Endothelial cell (in vitro differentiated cells): ENCODE measurements at regions not wholly inside any gene's neighbourhood (a gene's known extent, or its start where the extent isn't known, plus 50 kb on each side); places are given as distances from the start of the nearest gene placed in this dataset.
"Not testable (repeated sequence)": the region's sequence is repeated elsewhere in the genome, so short reads cannot be mapped to it uniquely, and the experiment has no call there.

Experiments used
- DNase-seq: peaks from one replicate; pipeline ENCODE4 v3.0.0; 2021; ENCODE audit warnings: low spot score
- H3K27ac Mint-ChIP-seq: one replicate; pipeline ENCODE4 v1.8.0; 2021; ENCODE audit warnings: mixed read lengths, inconsistent platforms; ENCODE audit not compliant: unreplicated experiment
- H3K27me3 Mint-ChIP-seq: one replicate; pipeline ENCODE4 v1.8.0; 2021; ENCODE audit warnings: mild to moderate bottlenecking, moderate library complexity, mixed read lengths, inconsistent platforms; ENCODE audit not compliant: unreplicated experiment
- H3K36me3 Mint-ChIP-seq: one replicate; pipeline ENCODE4 v1.8.0; 2021; ENCODE audit warnings: mild to moderate bottlenecking, low read depth, mixed read lengths, inconsistent platforms; ENCODE audit not compliant: unreplicated experiment
- H3K4me1 Mint-ChIP-seq: one replicate; pipeline ENCODE4 v1.8.0; 2021; ENCODE audit warnings: mild to moderate bottlenecking, mixed read lengths, inconsistent platforms; ENCODE audit not compliant: unreplicated experiment
- H3K4me3 Mint-ChIP-seq: one replicate; pipeline ENCODE4 v1.8.0; 2021; ENCODE audit warnings: mild to moderate bottlenecking, mixed read lengths, inconsistent platforms; ENCODE audit not compliant: unreplicated experiment
- H3K9me3 Mint-ChIP-seq: one replicate; pipeline ENCODE4 v1.8.0; 2021; ENCODE audit warnings: mixed read lengths, inconsistent platforms; ENCODE audit not compliant: unreplicated experiment
- TF ChIP-seq, protein P1 (sequence below): fragments of 200-600 bp; sonication (generic); IDR thresholded peaks from one replicate; pipeline ENCODE4 v1.5.0; 2021; ENCODE audit warnings: antibody characterized with exemption; ENCODE audit not compliant: unreplicated experiment

DNA sequence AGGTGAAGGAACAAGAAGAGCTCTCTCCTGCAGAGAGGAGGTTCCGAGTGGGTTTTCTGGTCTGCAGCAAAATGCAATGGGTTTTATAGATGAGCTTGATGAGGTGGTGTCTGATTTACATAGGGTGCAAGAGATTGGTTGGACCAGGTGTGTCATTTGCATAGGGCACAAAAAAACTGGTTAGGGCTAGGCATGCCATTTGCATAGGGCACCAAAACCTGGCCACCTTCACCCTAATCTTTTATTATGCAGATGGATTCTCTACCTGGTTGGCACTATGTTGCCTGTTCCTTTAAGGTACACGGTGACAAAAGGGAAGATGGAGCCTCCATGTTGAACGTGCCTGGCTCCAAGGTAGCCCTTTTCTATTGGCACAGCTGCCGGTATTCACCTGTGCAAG lies 94.5 kb upstream of the PRKX start:
- DNase-seq = no peak
- Mint-ChIP-seq H3K4me1 (peaks cover 6% of the 10 kb centered on the region), H3K4me3 (no peak overlapping the region), H3K27me3 (peaks cover 3% of the 10 kb centered on the region), H3K36me3 (no peaks in the 10 kb centered on the region), H3K27ac (no peak overlapping the region), H3K9me3 (no peaks in the 10 kb centered on the region)
- TF ChIP-seq, protein P1, sequence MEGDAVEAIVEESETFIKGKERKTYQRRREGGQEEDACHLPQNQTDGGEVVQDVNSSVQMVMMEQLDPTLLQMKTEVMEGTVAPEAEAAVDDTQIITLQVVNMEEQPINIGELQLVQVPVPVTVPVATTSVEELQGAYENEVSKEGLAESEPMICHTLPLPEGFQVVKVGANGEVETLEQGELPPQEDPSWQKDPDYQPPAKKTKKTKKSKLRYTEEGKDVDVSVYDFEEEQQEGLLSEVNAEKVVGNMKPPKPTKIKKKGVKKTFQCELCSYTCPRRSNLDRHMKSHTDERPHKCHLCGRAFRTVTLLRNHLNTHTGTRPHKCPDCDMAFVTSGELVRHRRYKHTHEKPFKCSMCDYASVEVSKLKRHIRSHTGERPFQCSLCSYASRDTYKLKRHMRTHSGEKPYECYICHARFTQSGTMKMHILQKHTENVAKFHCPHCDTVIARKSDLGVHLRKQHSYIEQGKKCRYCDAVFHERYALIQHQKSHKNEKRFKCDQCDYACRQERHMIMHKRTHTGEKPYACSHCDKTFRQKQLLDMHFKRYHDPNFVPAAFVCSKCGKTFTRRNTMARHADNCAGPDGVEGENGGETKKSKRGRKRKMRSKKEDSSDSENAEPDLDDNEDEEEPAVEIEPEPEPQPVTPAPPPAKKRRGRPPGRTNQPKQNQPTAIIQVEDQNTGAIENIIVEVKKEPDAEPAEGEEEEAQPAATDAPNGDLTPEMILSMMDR = no peak

DNA sequence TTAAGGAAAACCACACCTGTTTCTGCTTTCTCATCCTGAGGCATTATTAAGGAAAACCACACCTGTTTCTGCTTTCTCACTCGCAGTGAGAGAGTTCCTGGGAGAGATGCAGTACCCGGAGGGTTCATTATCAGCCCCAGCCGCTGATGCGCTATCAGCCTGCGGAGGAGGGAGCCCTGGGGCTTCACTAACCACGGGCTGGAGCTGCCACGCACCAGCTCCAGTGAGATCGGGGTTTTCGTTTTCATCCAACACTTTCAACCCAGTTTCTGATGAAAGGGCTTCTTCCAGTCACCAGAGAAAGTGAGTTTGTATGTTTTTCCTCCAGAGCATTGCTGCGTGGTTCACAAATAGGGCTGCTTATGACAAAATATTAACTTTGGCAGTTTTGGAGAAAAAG lies 93.2 kb upstream of the PRKX start:
- no peak overlapping the region for H3K4me3 Mint-ChIP-seq
- TF ChIP-seq, protein P1 = no peak
- H3K27me3 Mint-ChIP-seq = peaks cover 3% of the 10 kb centered on the region
- no peaks in the 10 kb centered on the region for H3K9me3 Mint-ChIP-seq
- H3K4me1 Mint-ChIP-seq = peaks cover 6% of the 10 kb centered on the region
- H3K36me3 Mint-ChIP-seq = no peaks in the 10 kb centered on the region
- H3K27ac Mint-ChIP-seq = no peak overlapping the region
- DNase-seq = no peak

- Mint-ChIP-seq H3K36me3 (no peaks in the 10 kb centered on the region), H3K4me1 (peaks cover 6% of the 10 kb centered on the region), H3K9me3 (no peaks in the 10 kb centered on the region)
Observed at GRCh38 chrX:3803713-3804112, 90.3 kb upstream of the PRKX start.

DNA sequence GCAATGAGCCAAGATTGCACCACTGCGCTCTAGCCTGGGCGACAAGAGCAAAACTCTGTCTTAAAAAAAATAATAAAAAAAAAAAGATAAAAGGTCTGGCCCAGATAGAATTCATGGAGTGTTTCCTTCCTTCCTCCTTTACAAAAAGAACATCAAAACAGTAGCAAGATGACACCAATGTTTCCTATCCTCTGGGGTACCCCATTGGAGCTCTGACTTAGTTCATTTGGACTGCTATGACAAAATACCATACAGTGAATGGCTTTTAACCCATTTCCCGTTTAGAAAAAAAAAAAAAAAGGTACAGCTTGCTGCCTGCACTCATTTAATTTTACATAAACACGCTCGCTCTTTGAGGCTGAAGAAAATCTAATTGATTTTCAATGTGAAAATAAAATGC lies 89.9 kb upstream of the PRKX start:
- H3K4me1 Mint-ChIP-seq = peaks cover 6% of the 10 kb centered on the region
- H3K36me3 Mint-ChIP-seq = no peaks in the 10 kb centered on the region
- no peak overlapping the region for H3K4me3 Mint-ChIP-seq
- H3K27ac Mint-ChIP-seq = no peak overlapping the region
- no peak for DNase-seq
- no peaks in the 10 kb centered on the region for H3K9me3 Mint-ChIP-seq
- H3K27me3 Mint-ChIP-seq = peaks cover under 1% of the 10 kb centered on the region
- TF ChIP-seq, protein P1 = no peak

More at GRCh38 chrX:3803713-3804112, 90.3 kb upstream of the PRKX start:
- no peak for DNase-seq
- Mint-ChIP-seq H3K27ac (no peak overlapping the region), H3K4me3 (no peak overlapping the region), H3K27me3 (peaks cover 3% of the 10 kb centered on the region)
- TF ChIP-seq, protein P1 = no peak

- not testable (repeated sequence) for H3K36me3 Mint-ChIP-seq, H3K27ac Mint-ChIP-seq, H3K4me3 Mint-ChIP-seq, H3K4me1 Mint-ChIP-seq, H3K27me3 Mint-ChIP-seq, H3K9me3 Mint-ChIP-seq, DNase-seq
Observed at GRCh38 chrX:3795411-3795810, 82.0 kb upstream of the PRKX start.

GRCh38 chrX:3791449-3791848 lies 78.0 kb upstream of the PRKX start:
- peaks cover 6% of the 10 kb centered on the region for H3K27me3 Mint-ChIP-seq
- H3K9me3 Mint-ChIP-seq = no peaks in the 10 kb centered on the region
- no peaks in the 10 kb centered on the region for H3K36me3 Mint-ChIP-seq

More at GRCh38 chrX:3791449-3791848, 78.0 kb upstream of the PRKX start:
- no peak overlapping the region for H3K4me3 Mint-ChIP-seq
- H3K27ac Mint-ChIP-seq = no peak overlapping the region
- peaks cover 12% of the 10 kb centered on the region for H3K4me1 Mint-ChIP-seq
- TF ChIP-seq, protein P1 = no peak
- DNase-seq = no peak
